NCI-H1092 (cell line): ENCODE measurements at regions not wholly inside any gene's neighbourhood (a gene's known extent, or its start where the extent isn't known, plus 50 kb on each side); places are given as distances from the start of the nearest gene placed in this dataset.

Experiments used
- DNase-seq: peaks from one replicate; lab custom pipeline; 2025; lab: John Stamatoyannopoulos, UW

DNA sequence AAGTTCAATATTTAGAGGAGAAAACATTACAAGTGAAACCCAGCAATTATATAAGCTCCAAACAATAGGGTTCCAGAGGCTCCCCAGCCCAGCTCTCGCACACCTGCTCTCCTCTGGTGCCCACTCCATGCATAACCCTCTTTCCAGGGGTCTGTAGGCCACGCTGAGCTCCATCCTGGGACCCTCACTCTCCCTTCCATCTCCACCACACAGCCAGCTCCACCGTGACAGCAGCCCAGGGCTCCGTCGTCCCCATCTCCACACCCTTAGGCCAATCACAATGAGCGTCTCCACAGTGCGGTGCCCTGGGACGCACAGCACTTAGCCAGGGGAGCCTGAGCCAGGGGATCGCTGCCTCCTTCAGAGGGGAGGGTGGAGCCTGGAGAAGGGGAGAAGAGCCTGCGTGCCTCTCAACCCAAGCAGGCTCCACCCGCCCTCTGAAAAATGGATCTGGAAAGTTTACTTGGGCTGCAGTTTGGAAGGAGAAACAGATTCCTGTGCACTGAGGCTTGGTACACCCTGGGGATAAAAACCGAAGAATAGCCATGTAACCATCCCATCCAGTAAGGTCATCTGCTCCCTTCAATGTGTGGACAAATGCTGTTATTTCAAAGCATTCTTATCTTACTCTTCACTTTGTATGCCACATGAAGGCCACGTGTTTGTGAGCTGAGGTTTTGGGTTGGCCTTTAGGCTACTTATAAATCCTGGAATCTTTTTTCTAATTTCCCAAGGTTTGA, 72.4 kb upstream of the GGTLC1 start:
- no peak for DNase-seq

DNA sequence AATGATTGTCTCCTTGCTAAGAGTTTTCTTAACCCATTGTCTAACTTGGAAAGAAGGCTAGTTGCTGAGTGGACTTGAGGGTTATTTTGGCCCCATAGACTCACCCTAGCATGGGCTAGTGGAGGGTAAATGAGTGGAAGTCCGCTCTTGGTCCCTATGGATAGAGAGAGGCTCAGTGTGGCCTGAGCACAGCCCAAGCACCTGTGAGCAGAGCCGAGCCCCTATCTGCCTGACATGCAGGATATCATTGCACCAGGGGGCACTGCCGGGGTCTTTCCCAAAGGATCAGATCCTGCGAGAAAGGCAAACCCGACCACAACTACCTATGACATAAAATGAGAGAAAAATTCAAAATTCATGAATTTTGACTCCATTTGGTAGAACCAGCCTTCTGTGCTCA, 70.6 kb upstream of the GGTLC1 start:
- no peak for DNase-seq

DNA sequence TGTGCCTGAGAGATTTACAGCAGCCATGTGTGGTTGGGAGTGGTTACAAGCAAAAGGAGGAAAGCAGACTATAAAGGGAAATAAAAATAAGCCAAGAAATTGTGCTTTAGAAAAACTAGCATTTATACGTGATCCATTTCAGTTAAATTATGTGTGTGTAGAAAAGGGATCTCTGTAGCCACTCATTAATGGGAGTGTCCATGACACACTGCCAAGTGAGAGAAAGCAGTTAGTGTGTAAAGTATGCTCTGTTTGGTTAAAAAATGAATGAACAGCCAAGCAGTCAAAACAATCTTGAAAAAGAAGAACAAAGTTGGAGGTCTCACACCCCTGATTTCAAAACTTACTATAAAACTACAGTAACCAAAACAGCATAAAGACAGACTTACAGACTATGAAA, 67.9 kb upstream of the GGTLC1 start:
- DNase-seq: no peak

DNA sequence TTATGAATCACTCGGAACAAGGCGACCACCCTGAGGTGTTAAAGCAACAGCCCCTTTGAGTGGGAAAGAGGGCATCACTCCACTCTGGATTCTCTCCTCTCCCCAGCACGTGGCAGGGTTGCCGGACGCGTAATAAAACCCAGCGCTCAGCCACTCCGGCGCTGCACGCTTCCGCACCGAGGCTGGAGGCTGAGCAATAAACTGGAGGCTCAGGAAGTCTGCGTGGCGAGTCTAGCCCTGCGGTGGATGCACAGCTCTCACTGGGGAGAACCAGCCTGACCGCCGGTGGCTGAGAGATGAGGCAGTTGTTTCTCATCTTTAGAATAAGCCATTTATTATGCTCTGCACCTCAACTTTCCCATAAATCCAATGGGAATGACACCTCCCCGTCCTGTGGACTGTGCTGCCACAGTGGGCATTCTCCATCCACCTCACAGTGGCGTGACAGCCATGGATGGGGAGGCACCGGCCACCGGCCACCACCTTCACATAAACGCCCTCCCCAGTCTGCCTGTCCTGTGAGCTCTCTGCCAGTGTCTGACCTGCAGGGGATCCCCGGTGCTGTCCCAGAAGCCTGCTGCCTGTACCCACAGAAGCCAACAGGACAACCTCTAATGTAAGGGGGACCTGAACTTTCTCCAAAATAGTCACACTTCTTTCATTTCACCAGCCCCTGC, 64.2 kb upstream of the GGTLC1 start:
- DNase-seq: no peak

DNA sequence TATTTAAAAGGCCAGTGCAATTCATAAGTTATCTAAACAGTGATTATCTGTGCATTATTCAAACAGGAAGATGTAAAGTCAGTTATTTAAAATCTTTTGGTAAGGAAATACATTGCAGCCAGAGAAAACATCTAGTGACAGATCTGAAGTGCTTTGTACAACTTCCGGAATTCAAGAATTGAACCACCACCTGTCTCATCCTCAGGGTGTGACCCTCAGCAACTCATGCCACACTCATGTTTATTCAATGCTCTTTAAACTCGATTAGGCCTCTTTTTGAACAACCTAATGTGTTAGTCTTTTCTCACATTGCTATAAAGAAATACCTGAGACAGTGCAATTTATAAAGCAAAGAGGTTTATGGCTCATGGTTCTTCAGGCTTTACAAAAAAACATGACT, 62.6 kb upstream of the GGTLC1 start:
- DNase-seq: no peak

GRCh38 chr20:24050119-24050518, 61.5 kb upstream of the GGTLC1 start:
- no peak for DNase-seq

DNA sequence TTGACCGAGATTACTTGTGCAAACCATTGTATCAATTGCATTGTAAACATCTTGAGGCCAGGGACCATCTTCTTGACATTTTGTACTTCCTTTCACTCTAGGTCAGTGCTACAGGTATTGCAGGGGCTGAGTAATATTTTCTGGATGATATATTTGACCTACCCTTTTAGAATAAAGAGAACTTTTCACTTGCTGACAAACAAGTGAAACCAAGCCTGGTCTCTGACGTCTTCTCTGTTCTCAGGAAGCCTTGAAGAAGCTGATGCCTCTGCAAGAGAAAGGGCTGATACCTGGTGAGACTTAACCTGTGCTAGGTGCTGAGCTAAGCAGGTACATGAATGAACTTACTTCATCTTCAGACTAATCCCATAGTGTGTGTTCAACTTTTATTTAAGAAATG, 60.5 kb upstream of the GGTLC1 start:
- DNase-seq: no peak

DNA sequence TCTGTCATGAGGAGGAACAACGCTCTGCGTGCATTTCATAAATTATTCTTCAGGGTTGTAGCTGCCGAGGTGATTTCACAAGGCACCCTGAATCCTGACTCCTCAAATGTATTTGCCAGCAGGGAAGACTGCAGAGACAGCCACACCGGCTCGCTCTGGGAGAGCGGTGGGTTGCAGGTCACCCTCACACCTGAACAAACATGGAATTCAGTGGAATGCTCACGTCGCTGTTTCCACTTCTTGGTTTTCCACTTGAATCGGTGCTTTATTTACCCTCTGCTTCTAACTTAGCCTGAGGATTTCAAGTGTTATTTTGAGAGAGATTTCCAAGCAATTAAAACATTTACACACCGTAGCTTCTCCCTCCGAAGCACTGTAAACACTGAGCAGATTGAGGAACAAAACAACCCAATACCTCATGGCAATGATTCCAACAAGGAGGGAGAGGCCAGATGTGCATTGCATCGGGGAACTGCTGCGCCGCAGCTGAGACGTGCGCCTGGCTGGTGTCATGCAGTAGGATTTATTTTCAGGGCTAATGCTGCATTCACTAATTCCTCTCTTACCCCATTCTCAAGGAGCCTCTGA, 59.5 kb upstream of the GGTLC1 start:
- DNase-seq: no peak

GRCh38 chr20:24046888-24047287, 58.3 kb upstream of the GGTLC1 start:
- no peak for DNase-seq

- no peak for DNase-seq
Measured at GRCh38 chr20:24045621-24046318, 57.2 kb upstream of the GGTLC1 start.

GRCh38 chr20:24043294-24043693, 54.7 kb upstream of the GGTLC1 start:
- DNase-seq: no peak

GRCh38 chr20:24042646-24043045, 54.1 kb upstream of the GGTLC1 start:
- no peak for DNase-seq

DNA sequence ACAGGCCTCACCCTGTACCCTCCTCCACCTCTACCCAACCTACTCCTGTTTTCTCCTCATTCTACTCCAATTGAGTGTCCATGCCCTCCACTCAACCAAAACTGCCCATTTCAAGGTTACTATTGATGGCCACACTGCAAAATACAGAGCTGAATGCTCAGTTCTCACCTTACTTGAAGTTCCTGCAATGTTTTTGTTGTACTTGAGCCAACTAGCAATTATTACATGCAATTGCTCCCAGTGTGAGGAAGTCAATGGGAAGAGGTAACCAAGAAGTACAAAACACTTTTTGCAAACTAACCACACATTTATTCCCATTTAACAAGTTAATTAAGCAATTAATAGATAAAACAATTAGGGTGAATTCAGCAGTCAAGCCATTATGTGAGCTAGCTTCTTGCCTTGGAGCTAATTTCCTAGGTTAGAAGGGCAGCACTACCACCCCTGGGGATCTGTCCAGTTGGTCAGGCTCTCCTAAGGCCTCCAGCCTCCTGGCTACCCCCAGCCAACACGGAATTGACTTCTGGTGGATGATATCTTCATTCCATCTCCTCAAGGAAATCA, 52.4 kb upstream of the GGTLC1 start:
- no peak for DNase-seq

GRCh38 chr20:24039196-24039595, 50.6 kb upstream of the GGTLC1 start:
- DNase-seq: no peak
